HUES48 (cell line): ENCODE measurements at regions not wholly inside any gene's neighbourhood (a gene's known extent, or its start where the extent isn't known, plus 50 kb on each side); places are given as distances from the start of the nearest gene placed in this dataset.

Source experiments
- H3K27ac ChIP-seq: one replicate; pipeline ENCODE4 v1.7.0; 2013; ENCODE audit warnings: low read depth, low read length, inconsistent platforms
- H3K27me3 ChIP-seq: 2 replicates; pipeline ENCODE4 v1.6.1; 2013; ENCODE audit warnings: mild to moderate bottlenecking, low read length; ENCODE audit not compliant: control insufficient read depth, insufficient read depth
- H3K36me3 ChIP-seq: 2 replicates; pipeline ENCODE4 v1.6.1; 2013; ENCODE audit warnings: low read length; ENCODE audit not compliant: control insufficient read depth, insufficient read depth
- H3K4me1 ChIP-seq: 2 replicates; pipeline ENCODE4 v1.6.1; 2013; ENCODE audit warnings: mild to moderate bottlenecking, low read length; ENCODE audit not compliant: control insufficient read depth, insufficient read depth
- H3K4me3 ChIP-seq: 2 replicates; pipeline ENCODE4 v1.5.1; 2013; ENCODE audit warnings: mild to moderate bottlenecking, low read depth, low read length
- H3K9ac ChIP-seq: 2 replicates; pipeline ENCODE4 v1.6.1; 2013; ENCODE audit warnings: mild to moderate bottlenecking, low read depth, low read length, moderate library complexity
- H3K9me3 ChIP-seq: 2 replicates; pipeline ENCODE4 v1.6.1; 2013; ENCODE audit warnings: low read length; ENCODE audit not compliant: control insufficient read depth, insufficient read depth

DNA sequence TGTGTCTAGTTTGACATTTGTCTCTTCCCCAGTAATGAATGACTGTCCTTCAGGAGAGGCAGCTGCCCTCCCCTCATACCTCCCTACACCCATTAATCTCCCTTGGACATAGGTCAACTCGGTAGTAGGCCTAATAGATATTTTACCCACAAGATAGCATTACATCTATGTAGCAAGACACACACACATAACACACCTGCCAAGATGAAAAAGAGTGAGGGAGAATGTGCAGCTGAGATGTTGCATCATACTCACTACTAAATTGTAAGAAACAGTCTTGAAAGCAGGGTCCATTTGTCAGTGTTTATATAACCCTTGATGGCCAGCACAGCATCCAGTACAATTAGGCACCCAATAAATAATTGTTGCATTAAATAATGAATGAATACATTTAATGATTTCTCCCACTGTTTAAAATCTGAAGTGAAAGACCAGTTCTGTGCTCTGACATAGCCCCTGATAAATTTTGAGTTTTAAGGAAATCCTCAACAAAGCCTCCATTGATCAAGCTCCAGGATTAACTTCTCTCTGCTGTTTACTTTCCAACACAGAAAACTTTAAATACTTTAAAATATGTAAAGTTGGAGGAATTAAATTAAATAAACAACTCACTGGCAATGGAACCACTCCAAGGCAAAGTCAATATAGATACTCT lies 440.8 kb upstream of the RASGEF1B start:
- Histone ChIP-seq H3K27ac (no peak overlapping the region), H3K27me3 (no peaks in the 10 kb centered on the region), H3K4me1 (peaks cover 6% of the 10 kb centered on the region; the same call in 1 of the 2 replicates), H3K9me3 (no peaks in the 10 kb centered on the region), H3K4me3 (no peak overlapping the region), H3K9ac (no peak overlapping the region), H3K36me3 (no peaks in the 10 kb centered on the region)

DNA sequence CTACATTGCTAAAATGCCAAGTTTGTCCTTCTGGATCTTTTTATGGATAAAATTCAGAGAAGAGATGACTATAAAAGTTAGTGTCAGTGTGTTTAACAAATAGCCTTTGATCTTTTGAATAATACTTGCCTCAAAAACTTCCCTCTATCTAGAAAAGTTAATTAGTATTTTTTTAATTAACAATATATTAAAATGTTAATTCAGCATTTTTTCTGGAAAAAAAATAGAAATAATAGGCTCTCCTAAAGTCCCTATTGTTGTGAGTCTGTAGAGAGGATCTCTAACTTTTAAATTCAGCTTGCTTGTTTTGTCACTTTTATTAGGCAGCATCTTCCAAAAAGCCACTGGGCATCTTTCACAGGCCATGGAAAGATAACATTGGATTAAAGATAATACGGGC lies 435.2 kb upstream of the RASGEF1B start:
- Histone ChIP-seq H3K9ac (no peak overlapping the region), H3K9me3 (no peaks in the 10 kb centered on the region), H3K27me3 (no peaks in the 10 kb centered on the region), H3K4me1 (no peaks in the 10 kb centered on the region), H3K27ac (no peak overlapping the region), H3K4me3 (no peak overlapping the region), H3K36me3 (no peaks in the 10 kb centered on the region)

DNA sequence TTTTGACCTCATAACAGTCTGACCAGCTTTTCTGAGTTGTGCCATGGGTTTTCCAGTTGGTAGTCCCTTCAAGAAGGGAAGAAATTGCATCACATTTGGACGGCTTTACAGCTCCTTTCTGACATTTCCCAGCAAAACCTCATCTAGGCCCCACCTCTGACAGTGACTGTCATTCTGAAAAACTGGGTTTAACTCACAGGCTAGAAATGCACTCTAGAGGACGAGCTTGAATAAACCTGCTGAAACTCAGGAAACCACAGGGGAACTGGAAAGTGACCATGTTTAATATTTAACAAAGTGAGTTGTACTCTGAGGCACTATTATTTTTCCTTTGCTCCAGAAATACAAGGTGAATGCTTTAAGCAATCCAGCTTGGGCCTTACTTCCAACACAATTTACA lies 434.3 kb upstream of the RASGEF1B start:
- Histone ChIP-seq H3K4me3 (no peak overlapping the region), H3K36me3 (no peaks in the 10 kb centered on the region), H3K9ac (no peak overlapping the region), H3K9me3 (no peaks in the 10 kb centered on the region), H3K27ac (no peak overlapping the region), H3K4me1 (no peaks in the 10 kb centered on the region), H3K27me3 (no peaks in the 10 kb centered on the region)

DNA sequence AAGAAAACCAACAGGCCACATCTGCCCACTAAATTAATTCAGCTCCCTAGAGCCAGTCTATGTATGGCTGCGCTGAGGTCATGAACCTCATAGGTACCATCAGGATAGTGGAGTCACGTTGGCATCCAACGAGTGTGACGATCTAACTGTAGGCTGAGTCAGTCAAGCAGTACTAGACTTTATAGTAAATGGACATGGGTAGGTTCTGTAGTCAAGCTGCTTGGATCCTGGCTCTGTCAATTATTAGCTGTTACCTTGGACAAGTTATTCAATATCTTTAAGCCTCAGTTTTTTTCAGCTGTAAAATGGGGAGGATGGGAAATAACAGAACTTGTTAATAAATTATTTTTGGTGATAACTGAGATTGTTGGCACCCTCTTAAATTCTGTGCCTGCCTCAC lies 432.4 kb upstream of the RASGEF1B start:
- Histone ChIP-seq H3K9ac (no peak overlapping the region), H3K27ac (no peak overlapping the region), H3K4me1 (0 out of 2 replicates have a peak, but pooled peaks cover 2% of the 10 kb centered on the region), H3K9me3 (no peaks in the 10 kb centered on the region), H3K27me3 (no peaks in the 10 kb centered on the region), H3K4me3 (no peak overlapping the region), H3K36me3 (no peaks in the 10 kb centered on the region)

DNA sequence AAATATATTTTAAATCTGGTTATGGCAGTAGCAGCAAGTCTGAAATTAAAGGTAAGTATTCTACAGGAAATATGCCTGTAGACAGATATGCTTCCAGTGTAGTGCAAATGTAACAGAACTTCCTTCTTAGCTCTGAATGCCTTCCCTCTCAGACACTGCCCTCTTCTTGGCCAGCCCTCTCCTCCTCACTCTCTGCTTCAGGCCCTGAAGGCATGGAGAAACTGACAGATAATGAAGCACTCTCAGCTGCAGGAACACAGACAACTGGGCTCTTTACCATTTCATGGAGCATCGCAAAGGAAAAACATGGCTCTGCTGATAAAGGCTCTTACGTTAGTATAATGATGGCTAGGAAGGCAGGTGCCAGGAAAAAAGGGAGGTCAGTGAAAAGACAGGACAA lies 431.5 kb upstream of the RASGEF1B start:
- Histone ChIP-seq H3K27ac (no peak overlapping the region), H3K9me3 (no peaks in the 10 kb centered on the region), H3K4me1 (0 out of 2 replicates have a peak, but pooled peaks cover 4% of the 10 kb centered on the region), H3K36me3 (no peaks in the 10 kb centered on the region), H3K9ac (no peak overlapping the region), H3K4me3 (no peak overlapping the region), H3K27me3 (no peaks in the 10 kb centered on the region)

DNA sequence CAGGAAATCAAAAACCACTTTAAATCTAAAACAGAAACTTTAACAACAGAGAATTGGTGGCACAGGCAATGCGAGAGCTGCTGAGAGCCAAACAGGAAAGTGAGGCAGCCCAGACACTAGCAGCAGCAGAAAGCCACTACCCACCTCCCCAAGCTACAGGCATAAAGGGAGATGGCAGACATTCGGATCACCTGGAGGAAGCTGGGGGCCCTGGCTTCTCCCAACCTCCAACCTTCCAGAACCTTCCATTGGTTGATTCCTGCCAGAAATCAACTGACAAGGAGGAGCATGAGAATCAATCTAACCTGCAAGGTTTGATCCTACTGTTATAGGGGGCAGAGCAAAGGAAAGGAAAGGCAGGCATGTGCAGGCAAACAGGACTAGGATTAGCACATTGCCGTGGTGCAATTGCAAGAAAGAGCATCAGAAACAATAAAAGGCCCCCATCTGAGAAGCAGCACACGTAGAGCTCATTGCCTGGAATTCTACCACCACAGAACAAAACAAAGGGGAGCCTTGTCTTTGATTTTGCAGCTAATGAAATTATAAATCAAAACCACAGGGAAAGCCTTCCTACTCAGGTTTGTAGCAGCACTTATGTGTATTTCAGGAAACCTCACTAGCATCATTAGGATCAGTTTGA lies 427.3 kb upstream of the RASGEF1B start:
- Histone ChIP-seq H3K27me3 (no peaks in the 10 kb centered on the region), H3K36me3 (no peaks in the 10 kb centered on the region), H3K4me3 (no peak overlapping the region), H3K9me3 (no peaks in the 10 kb centered on the region), H3K9ac (no peak overlapping the region), H3K27ac (no peak overlapping the region), H3K4me1 (0 out of 2 replicates have a peak, but pooled peaks cover 4% of the 10 kb centered on the region)

DNA sequence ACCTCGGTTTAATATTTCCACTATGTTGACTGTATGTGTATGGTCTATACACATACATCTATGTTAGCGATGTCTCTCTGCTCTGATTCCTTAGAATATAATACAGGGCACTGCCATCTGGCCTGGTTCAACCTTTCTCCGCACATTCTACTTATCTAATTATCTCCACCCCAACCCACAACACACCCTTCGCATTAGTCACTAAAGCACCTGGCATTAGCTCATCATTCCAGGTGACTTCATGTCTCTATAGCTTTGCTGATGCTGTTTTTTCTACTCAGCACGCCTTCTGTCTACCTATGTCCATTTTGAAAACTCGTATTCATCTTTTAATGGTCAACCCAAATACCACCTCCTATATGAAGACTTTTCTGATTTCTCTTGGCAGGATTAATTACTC lies 425.2 kb upstream of the RASGEF1B start:
- H3K4me1 ChIP-seq = peaks cover 5% of the 10 kb centered on the region; the same call in 1 of the 2 replicates
- no peaks in the 10 kb centered on the region for H3K27me3 ChIP-seq
- no peak overlapping the region for H3K4me3 ChIP-seq
- no peaks in the 10 kb centered on the region for H3K9me3 ChIP-seq
- no peak overlapping the region for H3K9ac ChIP-seq
- no peak overlapping the region for H3K27ac ChIP-seq
- H3K36me3 ChIP-seq = no peaks in the 10 kb centered on the region

DNA sequence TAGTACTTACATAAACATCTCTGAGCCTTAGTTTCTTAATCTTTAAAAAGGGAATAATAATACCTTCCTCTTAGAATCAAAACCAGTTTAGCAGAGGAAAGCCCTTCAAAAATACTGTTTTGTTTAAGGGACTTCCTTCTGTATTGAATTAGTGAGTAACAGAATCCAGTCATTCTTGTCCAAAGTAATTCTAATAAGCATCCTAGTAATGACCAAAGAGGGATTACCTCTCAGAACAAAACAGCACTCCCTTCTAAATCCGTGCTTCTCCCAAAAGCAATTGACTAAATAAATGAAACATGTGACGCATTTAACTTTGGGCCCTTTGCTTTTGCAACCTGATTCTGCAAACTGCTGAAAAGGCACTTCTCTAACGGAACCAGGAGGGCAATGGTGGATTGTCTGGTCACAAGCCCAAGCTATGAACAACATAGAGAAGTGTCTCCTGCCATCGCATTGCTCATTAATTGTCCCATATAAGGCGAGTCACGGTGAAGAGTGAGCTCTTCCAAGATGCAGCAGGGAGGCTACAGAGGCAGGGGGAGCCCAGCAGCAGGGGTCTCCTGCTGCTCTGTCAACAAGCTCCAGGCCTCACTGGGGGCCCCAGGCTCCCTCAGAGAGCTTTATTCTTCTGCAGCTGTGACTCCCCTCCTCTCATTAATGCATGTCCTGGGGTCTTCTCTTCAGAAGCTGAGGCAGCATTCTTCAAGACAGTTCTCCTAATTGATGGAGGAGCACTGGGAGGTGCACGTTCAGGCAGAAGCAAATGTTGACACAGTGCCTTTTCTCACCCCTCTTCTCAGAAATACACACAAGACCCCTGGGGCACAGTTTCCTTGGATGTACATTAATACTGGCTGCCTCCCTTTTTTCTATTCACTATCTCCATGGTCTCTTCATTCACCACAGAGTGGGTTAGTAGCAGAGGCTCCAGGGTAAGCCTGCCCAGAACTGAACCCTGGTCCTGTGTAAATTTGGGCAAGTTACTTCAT lies 419.6 kb upstream of the RASGEF1B start:
- Histone ChIP-seq H3K27me3 (no peaks in the 10 kb centered on the region), H3K36me3 (no peaks in the 10 kb centered on the region), H3K4me1 (peaks cover 12% of the 10 kb centered on the region), H3K27ac (peak overlapping the region; percentile 57), H3K9ac (no peak overlapping the region), H3K4me3 (no peak overlapping the region), H3K9me3 (no peaks in the 10 kb centered on the region)

DNA sequence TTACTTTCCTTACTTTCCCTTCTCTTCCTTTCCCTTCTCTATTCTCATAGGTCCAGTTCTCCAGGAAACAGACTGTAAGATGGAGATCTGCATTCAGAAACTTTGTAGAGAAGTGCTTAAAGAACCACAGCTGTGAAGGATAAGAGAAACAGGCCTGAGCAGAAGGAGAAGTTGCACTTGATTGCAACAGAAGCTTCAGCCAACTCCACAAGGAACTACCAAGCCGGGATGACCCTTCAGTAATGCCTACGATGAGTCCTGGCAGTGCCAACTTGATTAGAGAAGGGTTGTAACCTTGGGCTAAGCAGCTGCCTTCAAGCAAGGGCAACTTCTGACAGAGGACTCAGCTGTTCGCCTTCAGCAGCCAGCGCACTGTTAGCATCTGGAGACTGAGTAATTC lies 413.3 kb upstream of the RASGEF1B start:
- Histone ChIP-seq H3K9ac (no peak overlapping the region), H3K27ac (no peak overlapping the region), H3K36me3 (no peaks in the 10 kb centered on the region), H3K4me3 (no peak overlapping the region), H3K27me3 (no peaks in the 10 kb centered on the region), H3K9me3 (no peaks in the 10 kb centered on the region), H3K4me1 (no peaks in the 10 kb centered on the region)

DNA sequence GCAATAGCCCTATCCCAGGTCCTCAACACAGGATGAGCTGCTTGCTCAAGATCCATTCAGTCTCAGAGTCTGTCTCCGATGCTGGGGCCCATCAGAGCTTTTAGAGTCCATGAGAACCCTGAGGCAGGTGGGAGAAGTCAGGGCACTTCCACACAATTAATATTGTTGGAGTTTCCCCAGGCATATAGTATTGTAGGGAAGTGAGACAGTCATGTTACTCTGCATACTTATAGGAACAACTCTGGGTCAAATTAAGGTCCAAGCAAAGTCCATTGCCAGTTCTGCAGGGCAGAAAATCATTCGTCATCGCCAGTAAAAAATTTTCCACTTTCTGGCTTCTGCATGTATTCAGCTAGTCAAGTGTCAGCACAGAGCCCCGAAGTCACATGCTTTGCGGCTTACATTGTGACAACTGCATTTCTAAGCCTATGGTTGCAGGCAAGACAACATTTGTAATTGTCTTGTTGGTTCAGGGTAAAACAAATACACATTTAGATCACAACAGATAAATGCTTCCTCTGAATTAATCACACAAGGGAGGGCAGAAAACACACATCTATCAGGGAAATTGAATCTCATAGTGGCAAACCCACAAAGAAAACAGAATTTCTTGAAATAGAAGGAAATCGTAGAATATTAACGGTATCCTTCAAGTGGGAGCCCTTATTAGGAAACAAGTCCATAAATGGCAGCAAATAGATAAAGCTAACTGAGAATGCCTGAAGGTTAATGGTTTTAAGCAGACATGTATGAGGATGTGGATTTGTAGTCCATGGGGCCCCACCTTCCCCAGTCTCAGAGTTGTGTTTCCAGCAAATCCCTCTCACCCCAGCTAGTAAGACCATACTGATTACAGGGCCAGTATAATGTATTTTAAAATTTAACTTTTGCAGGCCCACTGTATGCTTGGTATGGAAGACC lies 412.1 kb upstream of the RASGEF1B start:
- H3K4me1 ChIP-seq = no peaks in the 10 kb centered on the region
- no peak overlapping the region for H3K4me3 ChIP-seq
- H3K36me3 ChIP-seq = no peaks in the 10 kb centered on the region
- no peaks in the 10 kb centered on the region for H3K27me3 ChIP-seq
- no peak overlapping the region for H3K27ac ChIP-seq
- H3K9ac ChIP-seq = no peak overlapping the region
- no peaks in the 10 kb centered on the region for H3K9me3 ChIP-seq
